ENCODE measurements at regions not wholly inside any gene's neighbourhood (a gene's known extent, or its start where the extent isn't known, plus 50 kb on each side); places are given as distances from the start of the nearest gene placed in this dataset.

DNA sequence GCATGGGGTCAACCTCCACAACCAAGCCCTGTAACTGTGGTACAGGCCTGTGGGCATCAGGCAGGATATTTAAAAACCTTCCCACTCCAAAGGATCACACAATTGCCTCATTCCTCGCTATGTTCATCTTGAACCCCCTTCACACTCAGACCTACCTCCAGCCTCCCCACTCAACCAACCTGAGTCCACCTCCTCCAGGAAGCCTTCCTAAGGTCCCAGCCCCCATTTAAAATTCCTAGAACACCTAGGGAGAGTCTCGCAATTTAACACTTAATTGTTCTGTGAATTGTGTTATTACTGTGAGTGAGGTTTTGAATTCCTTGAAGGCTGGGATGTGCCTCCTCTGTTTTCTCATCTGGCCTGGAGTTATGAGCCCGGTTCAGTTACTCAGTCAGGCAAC lies 93.1 kb upstream of the SMNDC1 start:
- no peak for DNase-seq (ENCODE audit: low spot score)
- Histone ChIP-seq H3K27ac (replicated peaks; ENCODE audit: low read length) (no peak overlapping the region), H2AFZ (ENCODE audit: low read length) (no peak overlapping the region), H2AK5ac (ENCODE audit: low read depth, low read length) (no peak overlapping the region), H4K91ac (ENCODE audit: low read depth, low read length, poor library complexity) (no peak overlapping the region), H3K4me1 (ENCODE audit: control insufficient read depth in 2 of 2, insufficient read depth in 1 of 2, low read depth in 1 of 2, low read length in 2 of 2) (peaks cover 2 to 14% of the 10 kb centered on the region in 2 donors), H3K4me2 (ENCODE audit: insufficient read depth, low read length, poor library complexity, severe bottlenecking) (no peak overlapping the region), H3K27me3 (ENCODE audit: control insufficient read depth in 3 of 3, insufficient read depth in 3 of 3, low read depth in 1 of 3, low read length in 3 of 3) (peaks cover 0 to under 1% (median 0%) of the 10 kb centered on the region in 3 experiments), H3K4me3 (ENCODE audit: low read length in 2 of 2) (no peak overlapping the region), H3K4ac (ENCODE audit: low read length) (no peak overlapping the region), H3K14ac (ENCODE audit: low read length) (no peak overlapping the region), H3K36me3 (replicated peaks in 1 of 2; ENCODE audit: control insufficient read depth in 2 of 2, insufficient read depth in 2 of 2, low read length in 2 of 2) (no peaks in the 10 kb centered on the region), H3K18ac (ENCODE audit: low read length) (no peak overlapping the region), H2BK12ac (ENCODE audit: low read length) (no peak overlapping the region), H3K9me3 (replicated peaks in 1 of 2; ENCODE audit: control insufficient read depth in 2 of 2, insufficient read depth in 1 of 2, low read depth in 1 of 2, low read length in 2 of 2) (no peaks in the 10 kb centered on the region), H2BK5ac (ENCODE audit: low read length) (no peak overlapping the region), H3K9ac (ENCODE audit: low read depth, low read length, poor library complexity) (no peak overlapping the region), H3K79me1 (ENCODE audit: low read depth, low read length) (no peaks in the 10 kb centered on the region), H2BK120ac (ENCODE audit: low read depth, low read length) (no peak overlapping the region), H4K8ac (ENCODE audit: low read depth, low read length) (no peak overlapping the region), H3K23ac (ENCODE audit: low read depth, low read length, poor library complexity) (no peak overlapping the region), H2BK15ac (ENCODE audit: low read length) (no peak overlapping the region)
- no CpG with 5 or more reads among the region's 3 CpGs for WGBS, 2 donors (ENCODE audit: extremely low coverage in 2 of 2, insufficient read length in 2 of 2, insufficient replicate concordance in 1 of 2)

- no CpG with 5 or more reads among the region's 9 CpGs for WGBS, 2 donors (ENCODE audit: extremely low coverage in 2 of 2, insufficient read length in 2 of 2, insufficient replicate concordance in 1 of 2)
- Histone ChIP-seq H2AK5ac (ENCODE audit: low read depth, low read length) (no peak overlapping the region), H3K4me1 (ENCODE audit: control insufficient read depth in 2 of 2, insufficient read depth in 1 of 2, low read depth in 1 of 2, low read length in 2 of 2) (peaks cover 2 to 8% of the 10 kb centered on the region in 2 donors), H3K4me2 (ENCODE audit: insufficient read depth, low read length, poor library complexity, severe bottlenecking) (no peak overlapping the region), H2BK12ac (ENCODE audit: low read length) (no peak overlapping the region), H3K14ac (ENCODE audit: low read length) (no peak overlapping the region), H2BK15ac (ENCODE audit: low read length) (no peak overlapping the region), H3K79me1 (ENCODE audit: low read depth, low read length) (no peaks in the 10 kb centered on the region), H2AFZ (ENCODE audit: low read length) (no peak overlapping the region), H3K18ac (ENCODE audit: low read length) (no peak overlapping the region), H3K23ac (ENCODE audit: low read depth, low read length, poor library complexity) (no peak overlapping the region), H4K91ac (ENCODE audit: low read depth, low read length, poor library complexity) (no peak overlapping the region), H3K4me3 (ENCODE audit: low read length in 2 of 2) (no peak overlapping the region), H3K36me3 (replicated peaks in 1 of 2; ENCODE audit: control insufficient read depth in 2 of 2, insufficient read depth in 2 of 2, low read length in 2 of 2) (no peaks in the 10 kb centered on the region), H2BK5ac (ENCODE audit: low read length) (no peak overlapping the region), H3K27me3 (ENCODE audit: control insufficient read depth in 3 of 3, insufficient read depth in 3 of 3, low read depth in 1 of 3, low read length in 3 of 3) (no peaks in the 10 kb centered on the region), H2BK120ac (ENCODE audit: low read depth, low read length) (no peak overlapping the region), H3K4ac (ENCODE audit: low read length) (no peak overlapping the region), H3K9me3 (replicated peaks in 1 of 2; ENCODE audit: control insufficient read depth in 2 of 2, insufficient read depth in 1 of 2, low read depth in 1 of 2, low read length in 2 of 2) (no peaks in the 10 kb centered on the region), H3K27ac (replicated peaks; ENCODE audit: low read length) (no peak overlapping the region), H3K9ac (ENCODE audit: low read depth, low read length, poor library complexity) (no peak overlapping the region), H4K8ac (ENCODE audit: low read depth, low read length) (no peak overlapping the region)
- DNase-seq (ENCODE audit: low spot score), result no peak
These were observed 93.8 kb upstream of the SMNDC1 start for GRCh38 chr10:110398419-110399105.

DNA sequence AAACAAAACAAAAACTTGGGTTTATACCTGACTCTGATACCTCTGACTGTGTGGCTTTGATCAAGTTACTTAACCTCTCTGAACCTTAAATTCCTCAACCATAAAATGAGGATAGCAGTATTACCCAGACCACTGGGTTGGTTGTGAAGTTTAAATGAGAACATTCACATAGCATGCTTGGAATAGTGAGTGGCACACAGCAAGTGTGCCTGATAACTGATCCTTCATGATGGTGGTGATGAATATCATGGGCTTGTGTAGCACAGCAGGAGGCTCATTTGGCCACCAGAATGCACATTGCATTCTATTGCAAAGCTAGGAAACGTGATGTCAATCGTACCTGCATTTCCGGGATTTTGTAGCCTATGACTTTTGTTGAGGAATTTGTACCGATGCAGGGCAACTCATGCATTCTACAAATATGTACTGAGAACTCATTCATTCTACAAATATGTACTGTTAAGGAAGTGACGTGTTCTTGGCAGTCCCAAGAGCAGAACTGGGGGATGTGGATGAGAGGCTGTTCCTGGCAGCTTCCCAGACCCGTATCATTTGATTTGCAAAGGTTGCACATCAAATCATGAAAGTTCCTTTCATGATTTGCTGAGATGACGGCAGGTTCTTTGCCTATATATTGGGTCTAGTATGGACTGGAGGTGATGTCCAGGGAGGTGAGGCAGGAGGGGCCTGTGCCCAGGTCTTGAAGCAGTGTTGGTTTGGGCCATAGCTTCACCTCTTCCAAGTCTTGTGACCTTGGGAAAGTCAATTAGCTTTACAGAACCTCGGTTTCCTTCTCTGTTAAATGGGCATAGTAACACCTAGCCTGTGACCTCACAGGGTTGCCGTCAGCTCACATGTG lies 94.6 kb upstream of the SMNDC1 start:
- no CpG with 5 or more reads among the region's 9 CpGs for WGBS, 2 donors (ENCODE audit: extremely low coverage in 2 of 2, insufficient read length in 2 of 2, insufficient replicate concordance in 1 of 2)
- Histone ChIP-seq H4K8ac (ENCODE audit: low read depth, low read length) (no peak overlapping the region), H4K91ac (ENCODE audit: low read depth, low read length, poor library complexity) (no peak overlapping the region), H3K23ac (ENCODE audit: low read depth, low read length, poor library complexity) (no peak overlapping the region), H3K4me1 (ENCODE audit: control insufficient read depth in 2 of 2, insufficient read depth in 1 of 2, low read depth in 1 of 2, low read length in 2 of 2) (peaks cover 2 to 6% of the 10 kb centered on the region in 2 donors), H3K4me3 (ENCODE audit: low read length in 2 of 2) (no peak overlapping the region), H2BK12ac (ENCODE audit: low read length) (no peak overlapping the region), H3K18ac (ENCODE audit: low read length) (no peak overlapping the region), H3K27me3 (ENCODE audit: control insufficient read depth in 3 of 3, insufficient read depth in 3 of 3, low read depth in 1 of 3, low read length in 3 of 3) (no peaks in the 10 kb centered on the region), H2BK15ac (ENCODE audit: low read length) (no peak overlapping the region), H3K79me1 (ENCODE audit: low read depth, low read length) (no peaks in the 10 kb centered on the region), H3K36me3 (replicated peaks in 1 of 2; ENCODE audit: control insufficient read depth in 2 of 2, insufficient read depth in 2 of 2, low read length in 2 of 2) (no peaks in the 10 kb centered on the region), H3K14ac (ENCODE audit: low read length) (no peak overlapping the region), H3K9me3 (replicated peaks in 1 of 2; ENCODE audit: control insufficient read depth in 2 of 2, insufficient read depth in 1 of 2, low read depth in 1 of 2, low read length in 2 of 2) (no peaks in the 10 kb centered on the region), H2BK5ac (ENCODE audit: low read length) (no peak overlapping the region), H2AK5ac (ENCODE audit: low read depth, low read length) (no peak overlapping the region), H3K27ac (replicated peaks; ENCODE audit: low read length) (no peak overlapping the region), H3K4me2 (ENCODE audit: insufficient read depth, low read length, poor library complexity, severe bottlenecking) (no peak overlapping the region), H2AFZ (ENCODE audit: low read length) (no peak overlapping the region), H2BK120ac (ENCODE audit: low read depth, low read length) (no peak overlapping the region), H3K4ac (ENCODE audit: low read length) (no peak overlapping the region), H3K9ac (ENCODE audit: low read depth, low read length, poor library complexity) (no peak overlapping the region)
- no peak for DNase-seq (ENCODE audit: low spot score)

All from neuronal stem cell (in vitro differentiated cells).